ENCODE measurements at regions not wholly inside any gene's neighbourhood (a gene's known extent, or its start where the extent isn't known, plus 50 kb on each side); places are given as distances from the start of the nearest gene placed in this dataset.

DNA sequence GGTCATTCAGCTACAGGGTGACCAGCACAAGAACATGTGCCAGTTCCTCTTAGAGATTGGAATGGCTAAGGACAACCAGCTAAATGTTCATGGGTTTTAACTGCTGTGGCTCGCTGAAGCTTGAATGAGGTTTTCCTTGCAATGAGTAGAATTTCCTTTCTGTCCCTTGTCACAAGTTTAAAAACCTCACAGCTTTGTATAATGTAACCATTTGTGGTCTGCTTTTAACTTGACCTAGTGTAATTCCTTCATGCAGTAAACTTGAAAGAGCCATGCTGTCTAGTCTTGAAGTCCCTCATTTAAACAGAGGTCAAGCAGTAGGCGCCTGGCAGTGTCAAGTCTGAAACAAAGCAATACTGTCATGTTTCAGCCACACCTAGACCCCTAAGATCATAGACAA lies 181.3 kb upstream of the DMRT1 start:
- TF ChIP-seq, protein P1, sequence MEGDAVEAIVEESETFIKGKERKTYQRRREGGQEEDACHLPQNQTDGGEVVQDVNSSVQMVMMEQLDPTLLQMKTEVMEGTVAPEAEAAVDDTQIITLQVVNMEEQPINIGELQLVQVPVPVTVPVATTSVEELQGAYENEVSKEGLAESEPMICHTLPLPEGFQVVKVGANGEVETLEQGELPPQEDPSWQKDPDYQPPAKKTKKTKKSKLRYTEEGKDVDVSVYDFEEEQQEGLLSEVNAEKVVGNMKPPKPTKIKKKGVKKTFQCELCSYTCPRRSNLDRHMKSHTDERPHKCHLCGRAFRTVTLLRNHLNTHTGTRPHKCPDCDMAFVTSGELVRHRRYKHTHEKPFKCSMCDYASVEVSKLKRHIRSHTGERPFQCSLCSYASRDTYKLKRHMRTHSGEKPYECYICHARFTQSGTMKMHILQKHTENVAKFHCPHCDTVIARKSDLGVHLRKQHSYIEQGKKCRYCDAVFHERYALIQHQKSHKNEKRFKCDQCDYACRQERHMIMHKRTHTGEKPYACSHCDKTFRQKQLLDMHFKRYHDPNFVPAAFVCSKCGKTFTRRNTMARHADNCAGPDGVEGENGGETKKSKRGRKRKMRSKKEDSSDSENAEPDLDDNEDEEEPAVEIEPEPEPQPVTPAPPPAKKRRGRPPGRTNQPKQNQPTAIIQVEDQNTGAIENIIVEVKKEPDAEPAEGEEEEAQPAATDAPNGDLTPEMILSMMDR (IDR thresholded peaks at IDR 0.05; ENCODE audit: extremely low read depth in 1 of 2, insufficient read depth in 1 of 2, low read depth in 1 of 2, low read length in 2 of 2) = no peak
- TF ChIP-seq POLR2A (IDR thresholded peaks at IDR 0.05; ENCODE audit: low read depth, low read length) (no peak), EZH2 (IDR thresholded peaks at IDR 0.05; ENCODE audit: borderline replicate concordance, low read depth, low read length, severe bottlenecking) (no peak)

All from endothelial cell of umbilical vein (primary cell).